NCI-H748 treated with DMSO at 0.1 percent for 48 hours (cell line): ENCODE measurements at regions not wholly inside any gene's neighbourhood (a gene's known extent, or its start where the extent isn't known, plus 50 kb on each side); places are given as distances from the start of the nearest gene placed in this dataset.
A peak's percentile ranks its signal among the peaks of the same experiment; 100 is the strongest.

Experiments
- DNase-seq: peaks from one replicate; lab custom pipeline; 2025; lab: John Stamatoyannopoulos, UW

DNA sequence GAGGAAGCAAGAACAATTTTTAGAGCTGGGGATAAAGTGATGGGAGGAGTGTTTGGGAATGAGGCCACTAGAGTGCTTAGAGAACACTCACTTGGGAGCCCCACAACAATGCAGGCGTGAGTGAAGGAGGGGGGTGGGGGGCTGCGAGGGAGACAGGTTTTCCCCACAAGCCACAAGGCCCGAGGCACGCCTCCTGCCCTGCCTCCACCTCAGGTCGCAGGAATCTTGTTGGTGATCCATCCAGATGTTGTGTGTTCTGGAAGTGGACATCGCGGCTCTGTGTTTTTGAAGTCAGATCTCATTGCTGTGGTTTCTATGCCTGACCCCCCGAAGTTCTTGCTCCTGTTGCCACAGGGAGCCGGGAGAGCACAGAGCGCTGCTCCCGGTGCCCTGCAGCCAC is 178.0 kb upstream of the BMPER start:
- DNase-seq = no peak

DNA sequence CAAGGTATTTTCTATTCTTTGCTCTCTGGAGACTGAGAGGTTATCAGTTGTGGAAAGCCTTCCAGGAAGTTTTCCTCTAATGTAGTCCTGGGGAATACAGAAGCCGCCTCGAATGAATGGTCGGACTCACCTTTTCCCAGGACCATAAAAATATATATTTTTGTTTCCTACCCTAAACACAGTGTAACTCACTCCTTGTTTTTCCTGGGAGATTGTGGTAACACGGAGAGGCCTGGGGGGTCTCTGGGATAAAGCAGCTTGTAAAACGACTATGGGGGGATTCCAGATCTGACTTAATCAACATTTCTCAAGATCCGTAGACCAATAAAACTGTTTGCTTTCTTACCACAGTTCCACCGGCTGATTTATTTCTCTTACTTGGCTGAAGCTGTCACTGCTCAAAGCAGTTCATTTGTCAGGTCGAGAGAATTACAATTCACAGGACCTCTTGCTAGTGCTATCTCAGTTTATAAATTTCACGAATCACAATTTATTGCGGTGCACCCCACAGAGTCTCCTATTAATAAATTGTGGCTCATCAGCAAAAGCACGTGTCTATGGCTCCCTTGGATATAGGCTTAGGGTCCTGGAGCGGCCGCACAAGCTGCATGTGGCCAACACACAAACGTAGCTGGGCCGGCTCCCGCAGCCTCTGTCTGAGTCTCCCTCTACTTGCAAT is 176.3 kb upstream of the BMPER start:
- no peak for DNase-seq

DNA sequence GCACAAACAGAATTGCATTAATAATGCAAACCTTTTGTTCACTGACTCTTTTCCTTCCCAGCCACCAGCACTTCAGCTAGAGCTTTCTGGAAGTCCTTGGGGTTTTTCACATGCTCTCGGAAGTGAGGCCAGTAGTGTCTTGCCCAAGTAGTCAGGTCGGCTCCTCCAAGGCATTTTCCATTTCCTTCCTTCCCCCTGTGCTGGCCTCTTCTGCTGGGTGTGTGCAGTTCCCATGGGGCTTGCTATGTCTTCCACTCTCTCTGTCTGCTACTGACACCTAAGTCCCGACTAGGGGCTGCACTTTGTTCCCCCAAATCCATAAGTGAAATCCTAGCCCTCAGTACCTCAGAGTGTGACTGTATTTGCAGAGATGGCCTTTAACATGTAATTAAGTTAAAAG is 175.6 kb upstream of the BMPER start:
- no peak for DNase-seq

DNA sequence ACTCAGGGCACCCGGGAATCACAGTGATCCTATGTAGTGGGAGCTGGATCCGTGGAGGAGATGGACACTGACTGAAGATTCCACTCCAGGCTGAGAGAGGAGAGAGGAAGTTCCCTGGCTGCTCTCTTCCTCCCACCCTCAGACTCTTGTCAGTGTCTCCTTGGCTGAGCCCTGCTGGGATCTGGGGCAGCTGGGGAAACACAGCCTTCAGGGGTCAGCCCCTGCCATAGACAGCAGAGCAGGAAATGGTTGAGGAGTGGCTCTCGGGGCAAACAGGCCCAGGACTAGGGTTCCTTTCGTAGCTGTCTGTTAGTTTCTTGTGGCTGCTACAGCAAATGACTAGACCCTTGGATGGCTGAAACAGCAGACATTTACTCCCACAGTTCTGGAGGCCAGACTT is 174.4 kb upstream of the BMPER start:
- no peak for DNase-seq

DNA sequence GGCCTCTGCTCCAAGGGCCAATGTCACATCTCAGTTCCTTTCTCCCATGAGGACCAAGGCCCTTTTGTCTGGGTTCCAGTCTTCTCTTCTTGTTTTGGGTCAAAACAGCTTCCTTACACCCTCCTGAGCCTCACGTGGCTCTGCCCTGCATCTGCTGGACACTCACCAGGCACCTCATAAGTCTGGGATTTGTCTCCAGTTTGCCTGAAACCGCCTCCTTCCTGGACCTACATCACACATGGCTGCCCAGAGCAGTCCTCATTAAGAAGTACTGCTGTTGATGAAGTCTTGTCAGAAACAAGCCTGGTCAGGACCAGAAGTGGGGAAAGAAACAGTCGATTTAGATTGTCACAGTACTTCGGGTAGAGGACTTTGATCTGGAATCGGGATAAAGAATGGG is 173.4 kb upstream of the BMPER start:
- no peak for DNase-seq

DNA sequence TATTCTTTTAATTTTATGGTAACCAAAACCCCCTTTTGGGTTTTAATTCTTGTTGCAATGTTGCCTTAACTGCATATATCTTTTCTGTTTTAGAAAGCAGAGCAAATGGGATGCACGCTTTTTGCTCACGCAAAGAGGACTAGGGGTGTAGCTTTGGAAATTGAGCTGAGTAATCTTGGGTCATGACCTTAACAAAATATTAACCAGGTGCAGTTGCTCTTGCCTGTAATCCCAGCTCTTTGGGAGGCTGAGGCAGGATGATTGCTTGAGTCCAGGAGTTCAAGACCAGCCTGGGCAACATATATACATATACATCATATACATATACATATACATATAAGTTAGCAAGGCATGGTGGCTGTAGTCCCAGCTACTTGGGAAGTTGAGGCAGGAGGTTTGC is 172.9 kb upstream of the BMPER start:
- DNase-seq = no peak

DNA sequence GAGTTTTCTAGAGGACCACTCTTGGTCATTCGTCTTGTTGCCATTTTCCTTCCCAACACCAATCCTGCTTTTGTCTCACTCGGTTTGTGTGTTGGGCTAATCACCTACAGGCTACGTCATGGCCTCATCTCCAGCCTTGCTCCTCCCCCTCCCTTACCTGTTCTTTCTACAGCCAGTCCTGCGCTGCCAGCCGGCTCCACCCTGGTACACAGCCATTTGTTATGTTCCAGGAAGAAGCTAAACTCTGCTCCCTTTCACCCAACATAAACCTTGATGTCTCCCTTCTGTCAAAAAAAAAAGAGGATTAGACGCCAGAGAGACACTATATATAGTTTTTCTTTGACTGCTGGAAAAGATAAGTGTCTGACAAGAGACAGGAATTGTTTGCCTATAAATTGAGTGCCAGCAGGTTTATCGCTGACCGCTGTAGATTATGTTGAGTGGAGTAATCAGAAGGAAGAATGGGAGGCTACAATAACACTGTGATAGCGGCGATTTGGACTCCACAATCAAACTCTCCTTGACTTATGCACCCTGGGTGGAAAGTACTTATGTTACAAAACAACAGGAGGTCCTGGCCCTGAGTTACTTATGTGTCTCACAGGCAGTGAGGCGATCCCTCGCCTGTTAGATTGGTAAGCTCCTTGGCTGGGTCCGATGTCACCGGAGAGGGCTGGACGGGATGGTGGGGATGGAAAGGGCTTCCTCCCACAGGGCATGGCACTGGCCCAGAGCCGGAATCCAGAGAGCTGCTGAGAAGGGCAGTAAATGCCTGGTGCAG is 171.3 kb upstream of the BMPER start:
- peak; percentile 39 for DNase-seq

DNA sequence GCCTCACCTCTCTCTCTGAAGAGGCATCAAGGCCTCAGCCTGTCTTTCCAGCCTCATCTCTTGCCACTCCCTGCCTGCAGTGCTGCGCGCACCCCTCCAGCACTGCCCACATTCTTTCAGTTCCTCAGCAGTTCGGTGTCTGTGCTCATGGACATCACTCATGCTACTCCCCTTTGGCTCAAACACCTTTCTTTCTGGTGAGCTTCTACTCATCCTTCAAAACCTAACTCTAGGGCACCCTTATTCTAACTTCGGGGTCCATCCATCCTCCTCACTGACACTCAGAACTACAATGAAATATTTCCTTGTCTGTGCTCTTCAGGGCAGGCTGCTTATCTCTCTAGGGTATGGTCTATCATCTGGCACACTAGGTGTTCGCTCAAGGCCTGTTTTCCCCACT is 169.9 kb upstream of the BMPER start:
- no peak for DNase-seq

DNA sequence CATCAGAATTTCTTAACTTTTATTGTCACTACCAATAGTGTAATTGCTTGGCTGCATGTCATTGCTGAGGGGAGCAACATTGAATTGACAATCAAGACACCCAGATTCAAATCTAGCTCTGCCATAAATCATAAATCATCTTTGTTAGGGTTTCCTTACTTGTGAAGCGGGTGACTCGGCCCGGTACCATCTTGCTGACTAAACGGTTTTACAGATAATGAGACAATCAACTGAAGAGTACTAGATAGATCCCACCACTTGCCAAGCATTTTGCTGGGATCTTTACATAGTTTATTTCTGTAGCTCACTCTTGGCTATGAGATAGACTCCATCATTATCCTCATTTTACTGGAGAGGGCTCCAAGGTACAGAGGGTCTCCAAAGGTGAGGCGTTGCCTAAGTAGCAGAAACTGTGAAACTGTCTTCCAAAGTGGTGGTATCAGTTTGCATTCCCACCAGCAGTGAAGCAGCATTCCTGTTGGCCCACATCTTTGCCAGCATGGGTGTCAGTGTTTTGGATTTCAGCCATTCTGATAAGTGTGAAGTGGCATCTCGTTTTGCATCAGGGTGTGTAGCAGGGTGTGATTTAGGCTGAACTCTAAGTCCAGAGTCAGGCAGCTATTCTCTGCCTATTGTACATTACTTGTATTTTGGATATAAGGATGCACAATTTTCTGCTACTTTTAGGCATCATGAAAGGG is 168.7 kb upstream of the BMPER start:
- DNase-seq = no peak

DNA sequence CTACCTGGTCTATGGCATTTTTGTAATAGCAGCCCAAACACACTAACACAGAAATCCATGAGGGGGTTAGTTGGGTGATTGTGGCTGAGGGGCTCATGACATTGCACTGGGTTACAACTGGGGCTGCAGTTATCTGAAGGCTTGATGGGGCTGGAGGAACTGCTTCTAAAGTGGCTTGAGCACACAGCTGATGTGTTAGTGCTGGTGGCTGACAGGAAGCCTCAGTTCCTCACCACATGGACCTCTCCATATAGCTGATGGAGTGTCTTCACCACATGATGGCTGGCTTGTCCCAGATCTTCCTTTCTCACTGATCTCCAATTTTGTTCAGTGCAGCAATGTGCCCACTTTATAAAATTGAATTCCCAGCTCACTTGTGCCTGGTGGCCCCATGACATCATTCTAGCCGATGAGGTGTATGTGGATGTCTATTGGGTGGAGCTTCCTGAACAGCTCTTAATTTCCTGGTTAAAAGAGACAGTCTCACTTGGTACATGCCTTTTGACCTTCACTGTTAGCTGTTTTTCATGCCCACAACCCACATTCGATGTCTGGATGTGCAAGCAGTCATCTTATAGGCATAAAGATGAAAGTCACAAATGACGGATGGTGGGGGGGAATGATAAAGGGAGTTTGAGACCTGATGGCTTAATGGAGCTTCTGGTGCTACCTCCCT is 166.9 kb upstream of the BMPER start:
- no peak for DNase-seq

DNA sequence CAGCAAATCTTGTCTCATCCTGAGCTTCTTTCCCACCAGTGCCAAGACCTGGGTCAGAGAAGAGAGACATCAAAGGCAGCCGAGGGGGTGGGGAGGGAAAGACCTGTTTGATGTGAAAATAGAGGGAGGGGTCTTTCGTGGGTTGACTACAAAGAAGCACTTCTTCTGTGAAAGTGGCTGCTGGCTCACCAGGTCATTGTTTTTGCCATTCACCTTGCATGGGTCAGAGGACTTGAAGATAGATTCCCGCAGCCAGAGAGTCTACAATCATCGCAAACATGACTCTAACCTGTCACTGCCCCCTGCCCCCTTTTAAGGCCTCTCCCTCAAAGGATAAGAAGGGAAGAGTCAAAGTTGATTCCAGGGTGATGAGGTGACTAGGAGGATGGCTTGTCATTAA is 166.1 kb upstream of the BMPER start:
- DNase-seq = no peak

DNA sequence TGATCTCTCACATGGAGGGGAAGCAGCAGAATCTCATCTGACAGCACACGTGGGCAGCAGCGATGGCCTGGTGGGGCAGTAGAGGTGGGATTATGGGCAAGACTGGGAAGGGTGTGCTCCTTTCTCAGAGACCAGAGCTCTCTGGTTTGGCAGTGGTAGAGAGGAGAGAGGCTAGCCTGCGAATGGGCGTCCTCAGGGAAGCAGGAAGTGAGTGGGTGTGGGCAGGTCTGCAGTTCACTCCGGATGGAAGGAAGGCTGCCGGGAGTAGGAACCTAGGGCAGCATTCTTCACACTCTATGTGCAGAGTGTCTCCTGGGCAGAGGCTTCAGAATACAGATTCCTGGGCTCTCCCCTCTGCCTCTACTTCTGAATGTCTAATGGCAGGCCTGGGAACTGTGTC is 162.8 kb upstream of the BMPER start:
- no peak for DNase-seq

DNA sequence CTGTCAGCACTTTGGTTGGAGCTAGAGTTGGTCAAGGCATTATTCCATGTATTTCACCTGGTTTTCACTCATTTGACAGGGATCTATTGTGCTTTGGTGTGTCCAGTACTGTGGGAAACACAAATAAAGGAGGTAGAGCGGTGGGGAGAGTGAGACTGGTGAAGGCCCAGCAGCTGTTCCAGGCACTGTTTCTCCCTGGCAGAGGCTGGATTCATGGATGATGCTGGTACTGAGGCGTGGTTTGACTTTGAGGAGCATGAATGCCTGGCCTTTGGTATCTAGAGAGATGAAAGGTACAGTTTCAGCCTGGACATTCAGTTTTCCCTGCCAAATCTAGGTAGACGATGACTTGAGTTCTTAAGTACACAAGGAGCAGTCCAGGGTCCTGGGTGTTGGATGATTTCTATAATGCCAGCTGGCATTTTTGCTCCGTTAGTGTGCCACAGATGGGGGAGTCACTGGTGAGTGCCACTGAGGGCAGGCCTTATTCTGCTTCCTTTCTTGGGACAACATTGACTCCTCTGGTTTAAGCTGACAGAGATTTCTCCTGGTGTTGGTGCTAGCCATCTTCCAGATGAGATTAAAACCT is 162.2 kb upstream of the BMPER start:
- no peak for DNase-seq

DNA sequence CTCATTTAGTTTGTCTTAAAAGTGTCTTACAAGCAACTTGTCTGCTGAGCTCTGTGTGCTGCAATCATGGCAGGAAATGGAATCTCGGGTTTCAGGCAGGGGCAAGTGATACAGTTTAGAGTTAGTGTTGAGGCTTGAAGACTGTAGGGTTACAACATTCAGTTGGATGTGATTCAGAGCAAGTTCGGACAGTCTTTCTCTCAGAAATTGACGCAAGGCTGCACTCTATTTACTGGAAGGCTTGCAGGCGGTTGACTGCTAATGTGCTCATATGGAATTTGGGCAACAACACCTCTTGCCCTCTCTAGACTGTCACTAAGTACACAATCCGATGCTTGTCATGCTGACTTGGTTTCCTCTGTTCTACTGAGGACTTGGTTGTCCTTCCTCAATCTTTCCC is 161.7 kb upstream of the BMPER start:
- DNase-seq = no peak

DNA sequence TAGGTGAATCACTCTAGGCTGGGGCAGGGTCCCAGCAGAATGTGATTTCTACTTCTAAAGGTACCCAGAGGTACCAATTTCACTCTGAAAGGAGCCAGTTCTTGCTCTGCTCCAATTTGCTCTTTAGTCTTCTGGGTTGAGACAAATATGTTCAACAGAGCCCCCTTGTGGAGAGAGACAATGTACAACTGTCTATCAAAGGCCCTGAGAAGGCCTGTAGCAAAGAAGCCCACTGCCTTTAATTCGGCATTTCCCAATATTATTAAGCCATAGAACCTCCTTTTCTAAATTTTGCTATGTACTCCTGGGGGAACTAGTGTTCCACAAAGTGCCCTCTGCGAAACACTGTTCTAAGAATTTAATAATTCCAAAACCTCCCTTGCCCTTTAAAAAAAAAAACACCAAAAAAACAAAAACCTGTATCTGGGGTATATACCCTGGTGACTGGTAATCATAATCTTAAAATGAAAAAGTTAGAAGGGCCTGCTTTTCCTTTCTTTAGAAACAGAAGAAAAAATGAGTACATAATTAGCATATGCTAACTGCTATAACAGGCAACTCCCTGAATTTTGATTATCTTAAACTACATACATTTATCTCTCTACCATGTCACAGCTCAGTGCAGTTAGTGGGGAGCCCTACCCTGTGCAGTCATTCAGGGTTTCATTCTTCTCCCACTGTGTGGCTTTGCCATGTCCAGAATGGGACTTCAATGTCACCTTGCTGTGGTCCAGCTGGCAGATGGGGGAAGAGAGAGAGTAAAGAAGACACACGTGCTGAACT is 160.9 kb upstream of the BMPER start:
- DNase-seq = no peak

DNA sequence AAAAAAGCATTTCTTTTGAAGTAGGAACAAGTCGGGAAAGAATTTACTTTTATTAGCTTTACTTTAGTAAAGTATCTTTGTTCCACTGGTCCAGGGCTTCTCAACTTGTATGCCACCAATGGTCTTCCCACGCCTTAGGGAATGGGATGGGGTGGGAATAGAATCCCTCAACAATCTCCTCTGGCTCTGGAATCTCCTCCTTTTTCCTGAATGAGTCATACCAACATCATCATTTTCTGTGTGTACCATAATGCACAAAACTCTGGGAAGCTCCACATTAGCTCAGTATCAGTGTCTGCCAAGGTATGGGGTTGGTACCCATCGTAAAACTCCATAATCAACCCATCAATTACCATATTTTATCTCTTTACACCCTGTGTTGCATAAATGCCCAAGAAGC is 159.4 kb upstream of the BMPER start:
- no peak for DNase-seq

DNA sequence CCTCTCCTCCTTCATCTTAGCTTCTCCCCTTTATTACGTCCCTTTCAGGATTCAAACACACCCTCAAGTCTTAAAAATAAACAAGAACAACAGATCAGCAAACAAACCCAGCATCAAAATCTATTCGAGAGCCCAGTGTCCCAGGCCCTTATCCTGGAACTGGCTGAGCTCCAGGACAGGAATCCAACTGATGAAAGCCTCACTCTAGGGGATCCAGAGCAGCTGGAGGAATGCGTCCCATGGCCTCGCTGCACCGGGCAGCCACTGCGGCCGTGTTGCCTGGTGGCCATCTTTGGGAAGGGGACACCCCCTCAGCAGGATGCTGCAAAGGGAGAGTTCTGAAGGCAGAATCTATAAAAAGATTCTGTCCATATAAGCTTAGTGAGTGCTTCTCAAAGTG is 156.5 kb upstream of the BMPER start:
- DNase-seq = no peak

DNA sequence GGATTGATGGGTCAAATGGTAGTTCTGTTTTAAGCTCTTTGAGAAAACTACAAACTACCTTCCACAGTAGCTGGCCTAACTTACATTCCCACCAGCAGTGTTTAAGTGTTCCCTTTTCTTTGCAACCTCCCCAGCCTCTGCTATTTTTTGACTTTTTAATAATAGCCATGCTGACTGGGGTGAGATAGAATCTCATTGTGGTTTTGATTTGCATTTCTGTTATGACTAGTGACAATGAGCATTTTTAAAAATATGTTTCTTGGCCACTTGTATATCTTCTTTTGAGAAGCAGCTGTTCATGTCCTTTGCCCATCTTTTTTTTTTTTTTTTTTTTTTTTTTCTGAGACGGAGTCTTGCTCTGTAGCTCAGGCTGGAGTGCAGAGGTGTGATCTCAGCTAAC is 155.2 kb upstream of the BMPER start:
- no peak for DNase-seq

DNA sequence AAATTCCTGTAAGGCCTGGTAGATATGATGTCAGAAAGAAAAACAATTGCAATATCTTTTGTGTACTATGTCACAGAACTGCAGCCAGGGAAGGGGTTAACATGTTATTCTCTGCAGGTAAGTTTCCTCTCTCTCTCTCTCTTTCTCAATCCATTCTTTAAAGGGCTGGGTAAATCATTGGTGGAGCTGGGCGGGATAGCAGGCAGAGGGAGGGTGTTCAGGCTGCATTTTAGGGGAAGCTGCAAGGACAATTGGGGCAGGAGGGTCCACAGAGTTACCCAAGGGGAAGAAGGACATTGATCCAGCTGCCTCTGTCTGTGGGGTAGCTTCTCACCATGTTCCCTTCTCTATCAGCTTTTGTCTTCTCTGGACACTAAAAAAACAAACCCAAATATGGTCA is 153.9 kb upstream of the BMPER start:
- no peak for DNase-seq

DNA sequence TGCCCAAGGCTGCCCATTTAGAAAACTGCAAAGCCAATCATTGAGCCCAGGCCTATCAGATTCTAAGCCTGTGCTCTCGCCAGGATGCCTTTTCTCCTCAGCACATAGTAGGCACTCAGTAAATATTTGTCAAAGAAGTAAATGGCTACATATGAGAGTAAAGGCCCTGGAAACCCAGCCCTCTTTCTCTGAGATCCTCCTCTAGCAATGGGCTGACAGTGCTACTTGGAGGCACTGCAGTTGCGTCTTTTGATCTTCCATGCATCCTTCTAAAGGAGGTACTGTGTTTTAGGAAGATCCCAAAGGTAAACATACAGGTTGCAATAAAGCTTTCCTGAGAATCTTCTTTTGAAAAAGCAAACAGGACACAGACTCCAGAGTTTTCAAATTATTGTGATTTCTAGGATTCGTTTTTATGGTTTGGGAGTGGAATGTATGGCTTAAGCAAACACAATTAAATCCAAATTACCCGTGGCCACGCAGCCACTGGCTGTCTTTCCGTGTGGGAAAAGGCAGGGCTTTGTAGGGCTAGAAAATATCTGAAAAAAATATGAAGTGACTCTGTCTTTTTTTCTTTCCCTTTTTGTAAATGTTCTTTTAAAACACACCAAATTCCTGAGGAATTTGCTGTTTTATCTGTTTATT is 151.3 kb upstream of the BMPER start:
- DNase-seq = no peak
